ENCODE measurements at regions not wholly inside any gene's neighbourhood (a gene's known extent, or its start where the extent isn't known, plus 50 kb on each side); places are given as distances from the start of the nearest gene placed in this dataset.
A peak's percentile ranks its signal among the peaks of the same experiment; 100 is the strongest.

DNA sequence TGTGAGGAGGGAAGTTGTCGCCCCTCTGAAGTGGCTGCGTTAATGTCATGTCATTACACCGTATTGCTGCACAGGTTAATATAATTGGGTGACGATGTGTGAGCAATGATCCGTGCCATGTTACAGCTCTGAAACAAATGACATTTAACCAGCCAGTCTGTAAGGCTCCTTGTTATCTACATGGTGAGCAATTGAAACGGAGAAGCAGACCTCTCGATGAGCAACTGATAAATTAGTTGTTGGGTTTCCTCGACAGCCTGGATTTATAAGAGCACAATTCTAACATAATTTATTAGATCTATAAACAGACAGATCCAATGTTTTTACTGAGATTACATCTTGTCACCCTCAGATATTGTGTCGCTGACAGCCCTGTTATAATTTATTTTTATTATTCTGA lies 49.9 kb upstream of the MAFB start:
- no peak overlapping the region for H2BK120ac ChIP-seq (ENCODE audit: low read depth, low read length)
- H3K4me2 ChIP-seq (ENCODE audit: low read length), result no peak overlapping the region
- DNase-seq, result no peak
- WGBS (ENCODE audit: extremely low coverage, insufficient coverage, low lambda C conversion rate), result no CpG with 5 or more reads among the region's 9 CpGs
- H2AK5ac ChIP-seq (ENCODE audit: low read length), result no peak overlapping the region
- no peak overlapping the region for H3K9ac ChIP-seq (ENCODE audit: low read length)
- no peak overlapping the region for H2BK15ac ChIP-seq (replicated peaks; ENCODE audit: low read depth)
- H3K18ac ChIP-seq (ENCODE audit: low read length), result no peak overlapping the region
- H4K8ac ChIP-seq (ENCODE audit: low read depth, low read length), result no peak overlapping the region
- no peaks in the 10 kb centered on the region for H3K4me1 ChIP-seq (ENCODE audit: control insufficient read depth, low read depth, low read length)
- H3K56ac ChIP-seq (ENCODE audit: low read length), result no peak overlapping the region
- H3K36me3 ChIP-seq (ENCODE audit: control insufficient read depth, insufficient read depth, low read length), result no peaks in the 10 kb centered on the region
- no peak overlapping the region for H3K23ac ChIP-seq (ENCODE audit: low read length)
- H2BK5ac ChIP-seq (ENCODE audit: low read length), result no peak overlapping the region
- H4K5ac ChIP-seq (ENCODE audit: low read length), result no peak overlapping the region
- H3K79me2 ChIP-seq (ENCODE audit: control insufficient read depth, insufficient read depth, low read length), result no peaks in the 10 kb centered on the region
- H3K27me3 ChIP-seq (ENCODE audit: insufficient read depth, low read length, poor library complexity), result no peaks in the 10 kb centered on the region
- no peak overlapping the region for H3K4me3 ChIP-seq (ENCODE audit: low read length)
- no peak overlapping the region for H3K4ac ChIP-seq (ENCODE audit: low read depth, low read length)
- no peaks in the 10 kb centered on the region for H3K79me1 ChIP-seq (ENCODE audit: low read length)
- no peak overlapping the region for H3K27ac ChIP-seq (ENCODE audit: low read depth, low read length)

DNA sequence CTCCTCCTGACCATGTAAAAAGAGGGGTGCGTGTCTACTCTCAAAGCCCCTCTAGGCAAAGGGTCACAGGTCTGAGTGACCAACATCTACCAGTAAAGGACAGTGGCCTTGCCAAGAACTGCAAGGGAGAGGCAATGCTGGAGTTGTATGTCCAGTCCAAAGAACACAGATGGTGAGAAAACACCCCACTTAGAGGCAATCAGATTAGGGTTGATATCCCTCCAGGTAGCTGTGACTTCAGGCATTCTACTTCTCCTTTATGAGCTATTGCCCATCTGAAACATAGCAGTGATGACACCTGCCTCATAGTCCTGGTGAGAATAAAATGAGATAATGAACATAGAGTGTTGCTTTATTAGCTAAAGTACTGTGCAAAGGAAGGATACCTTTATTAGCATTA lies 50.8 kb upstream of the MAFB start:
- H3K23ac ChIP-seq (ENCODE audit: low read length), result no peak overlapping the region
- no peak overlapping the region for H2BK5ac ChIP-seq (ENCODE audit: low read length)
- WGBS (ENCODE audit: extremely low coverage, insufficient coverage, low lambda C conversion rate), result no CpG with 5 or more reads among the region's 1 CpG
- H3K27ac ChIP-seq (ENCODE audit: low read depth, low read length), result no peak overlapping the region
- no peak overlapping the region for H3K4ac ChIP-seq (ENCODE audit: low read depth, low read length)
- H3K36me3 ChIP-seq (ENCODE audit: control insufficient read depth, insufficient read depth, low read length), result no peaks in the 10 kb centered on the region
- no peak overlapping the region for H2BK15ac ChIP-seq (replicated peaks; ENCODE audit: low read depth)
- no peak overlapping the region for H2BK120ac ChIP-seq (ENCODE audit: low read depth, low read length)
- H3K79me1 ChIP-seq (ENCODE audit: low read length), result no peaks in the 10 kb centered on the region
- H3K27me3 ChIP-seq (ENCODE audit: insufficient read depth, low read length, poor library complexity), result no peaks in the 10 kb centered on the region
- H2AK5ac ChIP-seq (ENCODE audit: low read length), result no peak overlapping the region
- H3K4me2 ChIP-seq (ENCODE audit: low read length), result no peak overlapping the region
- H3K4me3 ChIP-seq (ENCODE audit: low read length), result no peak overlapping the region
- no peak overlapping the region for H4K5ac ChIP-seq (ENCODE audit: low read length)
- no peak overlapping the region for H3K9ac ChIP-seq (ENCODE audit: low read length)
- no peak overlapping the region for H3K18ac ChIP-seq (ENCODE audit: low read length)
- no peak overlapping the region for H4K8ac ChIP-seq (ENCODE audit: low read depth, low read length)
- no peak for DNase-seq
- H3K79me2 ChIP-seq (ENCODE audit: control insufficient read depth, insufficient read depth, low read length), result no peaks in the 10 kb centered on the region
- no peaks in the 10 kb centered on the region for H3K4me1 ChIP-seq (ENCODE audit: control insufficient read depth, low read depth, low read length)
- no peak overlapping the region for H3K56ac ChIP-seq (ENCODE audit: low read length)

DNA sequence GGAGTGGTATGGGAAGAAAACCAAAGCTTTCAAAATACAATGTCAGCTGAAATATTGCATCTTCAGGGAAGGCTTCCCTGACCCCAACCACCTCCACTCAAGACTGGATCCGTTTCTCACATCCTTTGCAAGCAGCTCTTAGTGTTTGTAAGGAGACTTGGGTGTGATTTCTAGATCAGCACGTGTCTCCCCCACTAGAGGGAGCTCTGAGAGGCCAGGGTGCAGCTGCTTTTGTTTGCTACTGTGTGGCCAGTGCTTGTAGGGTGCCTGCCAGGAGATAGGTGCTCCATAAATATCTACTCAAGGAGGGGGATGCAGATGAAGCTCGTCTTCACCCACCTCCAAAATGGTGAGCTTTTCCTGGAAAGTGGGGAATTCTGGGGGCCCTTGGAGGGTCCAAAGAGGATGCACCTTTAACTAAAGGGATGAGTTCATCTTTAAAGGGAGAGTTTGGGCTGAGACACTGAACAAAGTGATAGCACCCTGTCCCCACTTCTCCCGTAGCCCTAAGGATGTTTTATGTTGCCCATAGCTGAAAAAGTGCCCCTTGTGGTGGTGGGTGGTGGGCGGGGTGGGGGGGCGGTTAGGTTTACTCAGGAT lies 52.6 kb upstream of the MAFB start:
- no peak overlapping the region for H3K27ac ChIP-seq (ENCODE audit: low read depth, low read length)
- peak; percentile 73 for DNase-seq
- no peak overlapping the region for H4K5ac ChIP-seq (ENCODE audit: low read length)
- H4K8ac ChIP-seq (ENCODE audit: low read depth, low read length), result no peak overlapping the region
- no peak overlapping the region for H3K23ac ChIP-seq (ENCODE audit: low read length)
- H3K79me1 ChIP-seq (ENCODE audit: low read length), result no peaks in the 10 kb centered on the region
- no peaks in the 10 kb centered on the region for H3K4me1 ChIP-seq (ENCODE audit: control insufficient read depth, low read depth, low read length)
- no peaks in the 10 kb centered on the region for H3K36me3 ChIP-seq (ENCODE audit: control insufficient read depth, insufficient read depth, low read length)
- no peak overlapping the region for H2AK5ac ChIP-seq (ENCODE audit: low read length)
- no peak overlapping the region for H3K4me2 ChIP-seq (ENCODE audit: low read length)
- no peak overlapping the region for H3K56ac ChIP-seq (ENCODE audit: low read length)
- H2BK120ac ChIP-seq (ENCODE audit: low read depth, low read length), result no peak overlapping the region
- no peak overlapping the region for H3K9ac ChIP-seq (ENCODE audit: low read length)
- H3K18ac ChIP-seq (ENCODE audit: low read length), result no peak overlapping the region
- no CpG with 5 or more reads among the region's 6 CpGs for WGBS (ENCODE audit: extremely low coverage, insufficient coverage, low lambda C conversion rate)
- H3K27me3 ChIP-seq (ENCODE audit: insufficient read depth, low read length, poor library complexity), result no peaks in the 10 kb centered on the region
- no peaks in the 10 kb centered on the region for H3K79me2 ChIP-seq (ENCODE audit: control insufficient read depth, insufficient read depth, low read length)
- H2BK5ac ChIP-seq (ENCODE audit: low read length), result no peak overlapping the region
- no peak overlapping the region for H3K4ac ChIP-seq (ENCODE audit: low read depth, low read length)
- no peak overlapping the region for H2BK15ac ChIP-seq (replicated peaks; ENCODE audit: low read depth)
- no peak overlapping the region for H3K4me3 ChIP-seq (ENCODE audit: low read length)

DNA sequence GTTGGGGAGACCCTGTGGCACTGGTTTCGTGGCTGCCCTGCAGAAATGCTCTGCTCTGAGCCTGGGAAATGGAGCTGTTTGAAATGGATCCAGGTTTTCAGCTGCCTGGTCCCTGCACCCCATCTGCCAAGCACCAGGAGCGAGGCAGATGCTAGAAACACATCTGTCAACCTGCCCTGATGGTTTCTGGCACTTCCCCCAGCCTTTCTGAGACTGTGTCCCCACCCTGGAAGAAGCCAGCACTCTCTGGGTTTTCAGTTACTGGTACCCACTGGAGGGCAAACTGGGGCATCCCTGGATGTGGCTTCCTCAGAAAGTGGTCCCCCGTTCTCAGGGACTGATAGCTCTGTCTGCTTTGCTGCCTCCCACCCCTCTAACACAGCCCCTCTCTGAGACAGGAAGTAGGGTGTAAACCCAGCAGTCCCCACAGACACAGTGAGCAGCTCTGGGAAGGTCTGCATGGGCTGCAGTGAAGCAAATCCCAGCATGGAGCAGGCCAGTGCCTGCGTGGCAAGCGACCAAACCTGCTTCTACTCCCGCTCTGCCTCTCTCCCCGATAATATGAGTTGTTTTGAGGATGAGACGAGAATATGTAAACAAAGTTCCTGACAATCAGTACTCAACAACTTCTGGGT lies 54.2 kb upstream of the MAFB start:
- Histone ChIP-seq H3K9ac (ENCODE audit: low read length) (no peak overlapping the region), H3K4ac (ENCODE audit: low read depth, low read length) (no peak overlapping the region), H3K36me3 (ENCODE audit: control insufficient read depth, insufficient read depth, low read length) (no peaks in the 10 kb centered on the region), H4K5ac (ENCODE audit: low read length) (no peak overlapping the region), H3K23ac (ENCODE audit: low read length) (no peak overlapping the region), H2BK120ac (ENCODE audit: low read depth, low read length) (no peak overlapping the region), H2BK5ac (ENCODE audit: low read length) (no peak overlapping the region), H3K4me3 (ENCODE audit: low read length) (no peak overlapping the region), H4K8ac (ENCODE audit: low read depth, low read length) (no peak overlapping the region), H3K4me1 (ENCODE audit: control insufficient read depth, low read depth, low read length) (no peaks in the 10 kb centered on the region), H3K27ac (ENCODE audit: low read depth, low read length) (no peak overlapping the region), H3K79me1 (ENCODE audit: low read length) (no peaks in the 10 kb centered on the region), H3K79me2 (ENCODE audit: control insufficient read depth, insufficient read depth, low read length) (no peaks in the 10 kb centered on the region), H3K18ac (ENCODE audit: low read length) (no peak overlapping the region), H3K56ac (ENCODE audit: low read length) (no peak overlapping the region), H3K4me2 (ENCODE audit: low read length) (no peak overlapping the region), H3K27me3 (ENCODE audit: insufficient read depth, low read length, poor library complexity) (no peaks in the 10 kb centered on the region), H2AK5ac (ENCODE audit: low read length) (no peak overlapping the region), H2BK15ac (replicated peaks; ENCODE audit: low read depth) (no peak overlapping the region)
- no peak for DNase-seq
- WGBS (ENCODE audit: extremely low coverage, insufficient coverage, low lambda C conversion rate), result no CpG with 5 or more reads among the region's 8 CpGs

DNA sequence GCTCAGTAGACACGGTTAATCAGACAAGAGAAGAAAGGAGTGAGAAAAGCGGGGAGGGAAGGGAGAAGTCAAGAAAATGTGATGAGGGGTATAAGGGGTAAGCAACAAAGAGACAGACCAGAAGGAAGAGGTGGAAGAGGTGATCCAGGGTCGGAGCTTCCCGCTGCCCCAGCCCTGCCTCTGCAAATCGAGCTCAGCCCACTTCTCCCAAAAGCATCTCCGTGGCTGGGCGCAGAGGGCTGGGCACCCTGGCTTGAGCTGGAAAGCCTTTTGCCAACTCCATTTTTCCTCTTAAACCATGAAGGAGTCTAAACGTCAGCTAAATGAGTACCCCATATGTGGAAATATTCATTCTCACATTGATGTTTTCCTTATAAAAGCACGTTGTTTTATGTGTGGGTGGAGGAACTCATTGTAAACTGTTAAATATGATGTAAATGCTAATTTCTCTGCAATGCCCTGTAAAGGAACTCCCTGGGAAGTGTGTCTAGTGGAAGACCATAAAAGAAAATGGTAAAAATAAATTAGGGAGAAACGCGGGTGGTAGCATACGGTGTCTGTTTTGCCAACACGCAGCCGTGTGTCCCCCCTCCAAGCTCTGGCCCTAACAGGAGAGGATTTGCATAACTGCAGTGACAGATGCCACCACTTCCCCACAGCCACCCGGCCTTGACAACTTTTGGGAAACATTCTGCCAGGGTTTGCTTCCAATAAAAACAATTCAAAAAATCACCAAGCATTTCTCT lies 55.2 kb upstream of the MAFB start:
- H3K4me2 ChIP-seq (ENCODE audit: low read length), result no peak overlapping the region
- no peak overlapping the region for H3K18ac ChIP-seq (ENCODE audit: low read length)
- H3K27me3 ChIP-seq (ENCODE audit: insufficient read depth, low read length, poor library complexity), result no peaks in the 10 kb centered on the region
- no peak overlapping the region for H2BK5ac ChIP-seq (ENCODE audit: low read length)
- H3K79me2 ChIP-seq (ENCODE audit: control insufficient read depth, insufficient read depth, low read length), result no peaks in the 10 kb centered on the region
- no peak overlapping the region for H2BK15ac ChIP-seq (replicated peaks; ENCODE audit: low read depth)
- H4K5ac ChIP-seq (ENCODE audit: low read length), result no peak overlapping the region
- H3K36me3 ChIP-seq (ENCODE audit: control insufficient read depth, insufficient read depth, low read length), result no peaks in the 10 kb centered on the region
- H3K4me1 ChIP-seq (ENCODE audit: control insufficient read depth, low read depth, low read length), result no peaks in the 10 kb centered on the region
- H3K23ac ChIP-seq (ENCODE audit: low read length), result no peak overlapping the region
- H3K79me1 ChIP-seq (ENCODE audit: low read length), result no peaks in the 10 kb centered on the region
- no peak overlapping the region for H3K27ac ChIP-seq (ENCODE audit: low read depth, low read length)
- H4K8ac ChIP-seq (ENCODE audit: low read depth, low read length), result no peak overlapping the region
- no peak overlapping the region for H3K9ac ChIP-seq (ENCODE audit: low read length)
- H2BK120ac ChIP-seq (ENCODE audit: low read depth, low read length), result no peak overlapping the region
- no peak for DNase-seq
- no peak overlapping the region for H3K56ac ChIP-seq (ENCODE audit: low read length)
- H2AK5ac ChIP-seq (ENCODE audit: low read length), result no peak overlapping the region
- no CpG with 5 or more reads among the region's 15 CpGs for WGBS (ENCODE audit: extremely low coverage, insufficient coverage, low lambda C conversion rate)
- no peak overlapping the region for H3K4ac ChIP-seq (ENCODE audit: low read depth, low read length)
- H3K4me3 ChIP-seq (ENCODE audit: low read length), result no peak overlapping the region

All from mesendoderm (in vitro differentiated cells).